Neural progenitor cell (in vitro differentiated cells): ENCODE measurements at regions not wholly inside any gene's neighbourhood (a gene's known extent, or its start where the extent isn't known, plus 50 kb on each side); places are given as distances from the start of the nearest gene placed in this dataset.

Experiments used
- DNase-seq: peaks from one replicate; pipeline ENCODE4 v3.0.0-alpha.2; 2016; ENCODE audit warnings: low spot score
- H2AFZ ChIP-seq: fragments of 200-600 bp; sonication (generic); replicated peaks from 2 replicates; pipeline ENCODE4 v1.6.1; 2016; ENCODE audit warnings: antibody characterized with exemption
- H3F3A ChIP-seq: fragments of 200-600 bp; sonication (generic); 2 replicates; pipeline ENCODE4 v1.6.1; 2016; ENCODE audit warnings: antibody characterized with exemption, low read depth
- H3K27ac ChIP-seq: fragments of 200-600 bp; sonication (generic); 2 replicates; pipeline ENCODE4 v1.5.1; 2016; ENCODE audit warnings: mild to moderate bottlenecking
- H3K27me3 ChIP-seq: fragments of 200-600 bp; sonication (generic); 2 replicates; pipeline ENCODE4 v1.6.1; 2016; ENCODE audit warnings: mild to moderate bottlenecking, moderate library complexity
- H3K36me3 ChIP-seq: fragments of 200-600 bp; sonication (generic); 2 replicates; pipeline ENCODE4 v1.5.1; 2016
- H3K4me1 ChIP-seq: fragments of 200-600 bp; sonication (generic); 2 replicates; pipeline ENCODE4 v1.6.1; 2016; ENCODE audit warnings: mixed run types
- H3K4me2 ChIP-seq: fragments of 200-600 bp; sonication (generic); 2 replicates; pipeline ENCODE4 v1.6.1; 2016
- H3K4me3 ChIP-seq: fragments of 200-600 bp; sonication (generic); 2 replicates; pipeline ENCODE4 v1.5.1; 2016
- H3K79me2 ChIP-seq: fragments of 200-600 bp; sonication (generic); 2 replicates; pipeline ENCODE4 v1.6.1; 2016; ENCODE audit warnings: low read depth
- H3K9ac ChIP-seq: fragments of 200-600 bp; sonication (generic); 2 replicates; pipeline ENCODE4 v1.6.1; 2016
- H3K9me3 ChIP-seq: fragments of 200-600 bp; sonication (generic); 2 replicates; pipeline ENCODE4 v1.5.1; 2016; ENCODE audit warnings: low read depth
- H4K20me1 ChIP-seq: fragments of 200-600 bp; sonication (generic); 2 replicates; pipeline ENCODE4 v1.6.1; 2016; ENCODE audit warnings: low read depth
- H3K27ac Mint-ChIP-seq: 3 replicates; pipeline ENCODE4 v1.8.0; 2021; ENCODE audit warnings: mixed read lengths
- H3K27me3 Mint-ChIP-seq: 2 replicates; pipeline ENCODE4 v1.8.0; 2022; ENCODE audit warnings: low read depth, mild to moderate bottlenecking, inconsistent platforms, moderate library complexity, mixed read lengths; ENCODE audit not compliant: insufficient read depth
- H3K36me3 Mint-ChIP-seq: 3 replicates; pipeline ENCODE4 v1.8.0; 2021; ENCODE audit warnings: mixed read lengths
- H3K4me1 Mint-ChIP-seq: 3 replicates; pipeline ENCODE4 v1.8.0; 2021; ENCODE audit warnings: mixed read lengths
- H3K4me3 Mint-ChIP-seq: 3 replicates; pipeline ENCODE4 v1.8.0; 2021; ENCODE audit warnings: mild to moderate bottlenecking, moderate library complexity, mixed read lengths
- H3K9me3 Mint-ChIP-seq: 3 replicates; pipeline ENCODE4 v1.8.0; 2020; ENCODE audit warnings: mixed read lengths
- CTCF ChIP-seq: fragments of 200-600 bp; sonication (generic); IDR thresholded peaks from 2 replicates; pipeline ENCODE4 v1.5.1; 2017; ENCODE audit warnings: antibody characterized with exemption, mild to moderate bottlenecking
- EZH2 ChIP-seq: fragments of 200-600 bp; sonication (generic); IDR thresholded peaks from 2 replicates; pipeline ENCODE4 v1.6.1; 2017; ENCODE audit warnings: antibody characterized with exemption, mild to moderate bottlenecking, moderate library complexity
- EZH2phosphoT487 ChIP-seq: fragments of 200-600 bp; sonication (generic); IDR thresholded peaks from 2 replicates; pipeline ENCODE4 v1.6.1; 2017; ENCODE audit warnings: antibody characterized with exemption

DNA sequence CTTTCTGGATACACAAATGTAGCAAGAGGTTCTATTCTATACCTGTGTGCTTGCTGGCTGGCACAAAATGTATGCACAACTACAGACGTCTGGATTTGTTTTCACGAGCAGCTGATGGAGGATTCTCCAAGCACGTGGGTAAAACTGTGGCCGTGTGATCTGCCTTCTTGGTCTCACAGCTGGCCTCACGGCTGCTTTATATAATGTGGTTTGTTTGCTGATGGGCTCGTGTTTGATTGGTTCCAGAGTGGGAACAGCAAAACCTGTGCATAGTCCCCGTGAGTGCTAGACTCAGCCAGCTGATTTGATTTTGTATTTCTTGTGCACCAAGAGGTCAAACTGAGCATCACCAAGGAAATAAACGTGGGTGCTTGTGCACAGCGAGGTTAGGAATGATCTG, 262.6 kb upstream of the RPS6KA3 start:
- Mint-ChIP-seq H3K36me3 (no peaks in the 10 kb centered on the region), H3K4me1 (peaks cover 18% of the 10 kb centered on the region), H3K27ac (no peak overlapping the region), H3K4me3 (no peak overlapping the region), H3K9me3 (no peaks in the 10 kb centered on the region), H3K27me3 (no peaks in the 10 kb centered on the region)
- no peaks in the 10 kb centered on the region for H4K20me1 ChIP-seq
- H3K4me3 ChIP-seq = no peak overlapping the region
- no peak for DNase-seq
- H3K27me3 ChIP-seq = no peaks in the 10 kb centered on the region
- H2AFZ ChIP-seq = no peak overlapping the region
- TF ChIP-seq EZH2 (no peak), CTCF (no peak), EZH2phosphoT487 (no peak)
- H3K36me3 ChIP-seq = no peaks in the 10 kb centered on the region
- H3K9me3 ChIP-seq = no peaks in the 10 kb centered on the region
- no peak overlapping the region for H3K4me2 ChIP-seq
- no peak overlapping the region for H3K27ac ChIP-seq
- no peaks in the 10 kb centered on the region for H3F3A ChIP-seq
- no peak overlapping the region for H3K9ac ChIP-seq
- H3K79me2 ChIP-seq = no peaks in the 10 kb centered on the region
- H3K4me1 ChIP-seq = peaks cover 22% of the 10 kb centered on the region

GRCh38 chrX:20527558-20528011, 260.9 kb upstream of the RPS6KA3 start:
- Histone ChIP-seq H3K27me3 (no peaks in the 10 kb centered on the region), H3K9me3 (no peaks in the 10 kb centered on the region), H2AFZ (no peak overlapping the region), H3K9ac (no peak overlapping the region), H3K4me2 (no peak overlapping the region), H3K4me3 (no peak overlapping the region), H3F3A (no peaks in the 10 kb centered on the region), H3K79me2 (no peaks in the 10 kb centered on the region), H4K20me1 (no peaks in the 10 kb centered on the region), H3K36me3 (no peaks in the 10 kb centered on the region), H3K27ac (no peak overlapping the region), H3K4me1 (peaks cover 22% of the 10 kb centered on the region)
- DNase-seq = peak; percentile 36
- Mint-ChIP-seq H3K4me1 (peaks cover 18% of the 10 kb centered on the region), H3K9me3 (no peaks in the 10 kb centered on the region), H3K27ac (no peak overlapping the region), H3K4me3 (no peak overlapping the region), H3K27me3 (no peaks in the 10 kb centered on the region), H3K36me3 (no peaks in the 10 kb centered on the region)
- TF ChIP-seq CTCF (peak; percentile 69), EZH2phosphoT487 (no peak)

GRCh38 chrX:20527041-20527440, 260.3 kb upstream of the RPS6KA3 start:
- Mint-ChIP-seq H3K4me3 (no peak overlapping the region), H3K4me1 (peaks cover 18% of the 10 kb centered on the region), H3K27ac (no peak overlapping the region), H3K36me3 (no peaks in the 10 kb centered on the region), H3K9me3 (no peaks in the 10 kb centered on the region), H3K27me3 (no peaks in the 10 kb centered on the region)
- Histone ChIP-seq H3K9me3 (no peaks in the 10 kb centered on the region), H3K36me3 (no peaks in the 10 kb centered on the region), H3K4me3 (no peak overlapping the region), H3K79me2 (no peaks in the 10 kb centered on the region), H3K27ac (no peak overlapping the region), H3K9ac (no peak overlapping the region), H2AFZ (no peak overlapping the region), H3K4me1 (peaks cover 22% of the 10 kb centered on the region), H3K4me2 (no peak overlapping the region), H3F3A (no peaks in the 10 kb centered on the region), H3K27me3 (no peaks in the 10 kb centered on the region), H4K20me1 (no peaks in the 10 kb centered on the region)
- no peak for TF ChIP-seq CTCF
- TF ChIP-seq EZH2 = no peak
- no peak for TF ChIP-seq EZH2phosphoT487
- DNase-seq = no peak
